HG02973 (cell line): ENCODE measurements at regions not wholly inside any gene's neighbourhood (a gene's known extent, or its start where the extent isn't known, plus 50 kb on each side); places are given as distances from the start of the nearest gene placed in this dataset.

Experiments used
- ATAC-seq: cut with Tn5 transposase; IDR thresholded peaks from one replicate; pipeline ENCODE4 v1.9.1; 2021; ENCODE audit warnings: moderate library complexity; ENCODE audit not compliant: unreplicated experiment

GRCh38 chr6:148226284-148226683 is 116.4 kb upstream of the SASH1 start:
- no peak for ATAC-seq

- ATAC-seq = no peak
Observed at GRCh38 chr6:148231572-148231971, 111.1 kb upstream of the SASH1 start.

- ATAC-seq = no peak
Observed at GRCh38 chr6:148235446-148235845, 107.2 kb upstream of the SASH1 start.

GRCh38 chr6:148238713-148239112 is 103.9 kb upstream of the SASH1 start:
- ATAC-seq = no peak

- no peak for ATAC-seq
Observed at GRCh38 chr6:148239215-148239614, 103.4 kb upstream of the SASH1 start.

- no peak for ATAC-seq
Observed at GRCh38 chr6:148239801-148240460, 102.7 kb upstream of the SASH1 start.

- ATAC-seq = no peak
Observed at GRCh38 chr6:148240461-148240840, 102.2 kb upstream of the SASH1 start.

GRCh38 chr6:148240861-148241477 is 101.7 kb upstream of the SASH1 start:
- ATAC-seq = no peak

GRCh38 chr6:148242180-148242579 is 100.5 kb upstream of the SASH1 start:
- no peak for ATAC-seq

GRCh38 chr6:148244217-148244935 is 98.3 kb upstream of the SASH1 start:
- no peak for ATAC-seq

GRCh38 chr6:148247386-148248063 is 95.1 kb upstream of the SASH1 start:
- no peak for ATAC-seq

GRCh38 chr6:148249160-148249559 is 93.5 kb upstream of the SASH1 start:
- ATAC-seq = no peak

GRCh38 chr6:148249679-148250375 is 92.8 kb upstream of the SASH1 start:
- ATAC-seq = no peak

- ATAC-seq = no peak
Observed at GRCh38 chr6:148250975-148251685, 91.5 kb upstream of the SASH1 start.

GRCh38 chr6:148251891-148252290 is 90.7 kb upstream of the SASH1 start:
- no peak for ATAC-seq

- no peak for ATAC-seq
Observed at GRCh38 chr6:148257810-148258209, 84.8 kb upstream of the SASH1 start.

GRCh38 chr6:148258868-148259267 is 83.8 kb upstream of the SASH1 start:
- no peak for ATAC-seq

GRCh38 chr6:148261470-148261869 is 81.2 kb upstream of the SASH1 start:
- ATAC-seq = no peak

- no peak for ATAC-seq
Observed at GRCh38 chr6:148263010-148263409, 79.6 kb upstream of the SASH1 start.

GRCh38 chr6:148263961-148264360 is 78.7 kb upstream of the SASH1 start:
- ATAC-seq = no peak
